SK-N-SH (cell line): ENCODE measurements at regions not wholly inside any gene's neighbourhood (a gene's known extent, or its start where the extent isn't known, plus 50 kb on each side); places are given as distances from the start of the nearest gene placed in this dataset.

ENCODE experiments used
- CTCF ChIA-PET: fragments of 300-600, 350-600 bp; formaldehyde crosslinking; extraction: SDS; loops from one replicate; lab custom pipeline; 2021; lab: Yijun Ruan, JAX
- POLR2A ChIA-PET: fragments of 350-600 bp; sonication (Branson Sonifier 250); formaldehyde crosslinking; extraction: SDS; loops from one replicate; lab custom pipeline; 2020; ENCODE audit warnings: antibody characterized with exemption, inconsistent platforms; lab: Yijun Ruan, JAX
- DNase-seq: peaks from one replicate; pipeline ENCODE4 v3.0.0; 2012
- H2AFZ ChIP-seq: fragments of 200-600 bp; sonication (generic); 2 replicates; pipeline ENCODE4 v1.8.1; 2016; ENCODE audit warnings: antibody characterized with exemption, mild to moderate bottlenecking, low read depth
- H3F3A ChIP-seq: fragments of 200-600 bp; sonication (generic); replicated peaks from 2 replicates; pipeline ENCODE3; 2016; ENCODE audit warnings: antibody characterized with exemption, mild to moderate bottlenecking; ENCODE audit not compliant: insufficient read depth
- H3K27ac ChIP-seq, 2 experiments: fragments of 200-500 bp in 1 of 2; fragments of 200-600 bp in 1 of 2; sonication (Bioruptor generic) in 1 of 2; sonication (generic), shearing (Covaris generic) in 1 of 2; 2 replicates each; pipeline versions ENCODE4 v1.5.1 to v1.6.1; 2014 to 2016; ENCODE audit warnings: low read depth in 2 of 2, inconsistent platforms in 1 of 2, low read length in 1 of 2, mild to moderate bottlenecking in 1 of 2, mixed read lengths in 1 of 2
- H3K27me3 ChIP-seq: fragments of 200-600 bp; sonication (generic), shearing (Covaris generic); 2 replicates; pipeline ENCODE4 v1.6.1; 2016; ENCODE audit warnings: mixed run types; ENCODE audit not compliant: insufficient read depth
- H3K36me3 ChIP-seq, 2 experiments: fragments of 200-500 bp in 1 of 2; fragments of 200-600 bp in 1 of 2; sonication (Bioruptor generic) in 1 of 2; sonication (generic) in 1 of 2; replicated peaks in 1 of 2; 2 replicates each; pipeline versions ENCODE3 to v1.5.1; 2014 to 2016; ENCODE audit warnings: low read length in 1 of 2, mild to moderate bottlenecking in 1 of 2; ENCODE audit not compliant: insufficient read depth in 2 of 2, control insufficient read depth in 1 of 2
- H3K4me1 ChIP-seq, 2 experiments: fragments of 200-500 bp in 1 of 2; fragments of 200-600 bp in 1 of 2; sonication (Bioruptor generic) in 1 of 2; sonication (generic), shearing (Covaris generic) in 1 of 2; 2 replicates each; pipeline versions ENCODE4 v1.5.1 to v1.6.1; 2014 to 2016; ENCODE audit warnings: low read depth in 1 of 2, low read length in 1 of 2, mixed run types in 1 of 2; ENCODE audit not compliant: insufficient read depth in 2 of 2, control insufficient read depth in 1 of 2
- H3K4me2 ChIP-seq: fragments of 200-600 bp; sonication (generic), shearing (Covaris generic); 2 replicates; pipeline ENCODE4 v1.6.1; 2017; ENCODE audit warnings: mixed run types
- H3K4me3 ChIP-seq, 2 experiments: fragments of 200-500 bp in 1 of 2; fragments of 200-600 bp in 1 of 2; sonication (Bioruptor generic) in 1 of 2; sonication (generic), shearing (Covaris generic) in 1 of 2; 2 replicates each; pipeline versions ENCODE4 v1.5.1 to v1.8.1; 2014 to 2016; ENCODE audit warnings: low read depth in 2 of 2, inconsistent platforms in 1 of 2, low read length in 1 of 2, mild to moderate bottlenecking in 1 of 2, mixed read lengths in 1 of 2, moderate library complexity in 1 of 2
- H3K79me2 ChIP-seq: fragments of 200-600 bp; sonication (generic); 2 replicates; pipeline ENCODE4 v1.8.1; 2017; ENCODE audit warnings: mild to moderate bottlenecking; ENCODE audit not compliant: insufficient read depth
- H3K9ac ChIP-seq: fragments of 200-600 bp; sonication (generic); 2 replicates; pipeline ENCODE4 v1.6.1; 2017; ENCODE audit warnings: mixed run types
- H3K9me2 ChIP-seq: fragments of 200-600 bp; sonication (generic); 2 replicates; pipeline ENCODE4 v1.6.1; 2017; ENCODE audit warnings: mixed run types
- H3K9me3 ChIP-seq: fragments of 200-600 bp; sonication (generic); 2 replicates; pipeline ENCODE4 v1.6.1; 2017; ENCODE audit warnings: mixed run types, mild to moderate bottlenecking, moderate library complexity
- H4K20me1 ChIP-seq: fragments of 200-600 bp; sonication (generic); 2 replicates; pipeline ENCODE4 v1.6.1; 2017; ENCODE audit warnings: mild to moderate bottlenecking, mixed run types; ENCODE audit not compliant: insufficient read depth
- CHD2 ChIP-seq: fragments of 150-350 bp; IDR thresholded peaks from 2 replicates; pipeline ENCODE4 v1.6.1; 2018; ENCODE audit warnings: low read length; ENCODE audit not compliant: partially characterized antibody
- ELF1 ChIP-seq: IDR thresholded peaks from 2 replicates; pipeline ENCODE4 v1.4.0; 2012
- EZH2phosphoT487 ChIP-seq: fragments of 200-600 bp; sonication (generic); IDR thresholded peaks from 2 replicates; pipeline ENCODE4 v1.6.1; 2017; ENCODE audit warnings: low read depth, mixed run types, mild to moderate bottlenecking, antibody characterized with exemption, moderate library complexity, borderline replicate concordance
- GATA2 ChIP-seq: sonication (generic); formaldehyde crosslinking; IDR thresholded peaks from 2 replicates; pipeline ENCODE4 v1.5.0; 2020; ENCODE audit warnings: mild to moderate bottlenecking, missing genetic modification reagents
- IRF3 ChIP-seq: fragments of 150-350 bp; IDR thresholded peaks from 2 replicates; pipeline ENCODE4 v1.6.1; 2016; ENCODE audit warnings: mild to moderate bottlenecking, low read depth, low read length
- JUND ChIP-seq: IDR thresholded peaks from 2 replicates; pipeline ENCODE4 v1.4.0; 2012
- NRF1 ChIP-seq: IDR thresholded peaks from 2 replicates; pipeline ENCODE4 v1.6.1; 2012; ENCODE audit warnings: low read depth, mild to moderate bottlenecking, low read length
- POLR2AphosphoS5 ChIP-seq: IDR thresholded peaks from 2 replicates; pipeline ENCODE4 v1.6.1; 2012; ENCODE audit warnings: low read depth, low read length
- RCOR1 ChIP-seq: fragments of 150-350 bp; IDR thresholded peaks from 2 replicates; pipeline ENCODE4 v1.6.1; 2017; ENCODE audit warnings: antibody characterized with exemption, low read length
- REST ChIP-seq: IDR thresholded peaks from 2 replicates; pipeline ENCODE4 v1.6.1; 2012; ENCODE audit warnings: mild to moderate bottlenecking, low read depth, low read length, moderate library complexity
- RFX5 ChIP-seq: IDR thresholded peaks from 2 replicates; pipeline ENCODE4 v1.6.1; 2012; ENCODE audit warnings: mild to moderate bottlenecking, improper control_type of control experiment, low read length
- RXRA ChIP-seq: IDR thresholded peaks from 2 replicates; pipeline ENCODE4 v1.4.0; 2012; ENCODE audit warnings: low read depth, mild to moderate bottlenecking, borderline replicate concordance
- TAF1 ChIP-seq: IDR thresholded peaks from 2 replicates; pipeline ENCODE4 v1.6.1; 2012; ENCODE audit warnings: low read depth, mild to moderate bottlenecking, low read length, moderate library complexity, borderline replicate concordance
- TEAD4 ChIP-seq: IDR thresholded peaks from 2 replicates; pipeline ENCODE4 v1.4.0; 2012; ENCODE audit warnings: mild to moderate bottlenecking, borderline replicate concordance; ENCODE audit not compliant: insufficient read depth
- WGBS: methylation state at CpG from one replicate; pipeline ENCODE4 v1.1.6; 2017; ENCODE audit warnings: low lambda C conversion rate; 5-methylcytosine and 5-hydroxymethylcytosine counted together
- TF ChIP-seq, protein P1 (sequence below): fragments of 200-600 bp; sonication (generic); IDR thresholded peaks from 2 replicates; pipeline ENCODE4 v1.6.1; 2017; ENCODE audit warnings: antibody characterized with exemption, mild to moderate bottlenecking, moderate library complexity
- TF ChIP-seq, protein P2 (sequence below): IDR thresholded peaks from 2 replicates; pipeline ENCODE4 v1.4.0; 2012; ENCODE audit warnings: low read depth, borderline replicate concordance
- TF ChIP-seq, protein P3 (sequence below): IDR thresholded peaks from 2 replicates; pipeline ENCODE4 v1.4.0; 2012; ENCODE audit warnings: low read depth, borderline replicate concordance
- TF ChIP-seq, protein P4 (sequence below): IDR thresholded peaks from 2 replicates; pipeline ENCODE4 v1.4.0; 2012; ENCODE audit warnings: low read depth

GRCh38 chr2:53095227-53095626, 672.4 kb upstream of the CHAC2 start:
- H3K79me2 ChIP-seq, result no peaks in the 10 kb centered on the region
- POLR2A ChIA-PET, result no interaction called here
- H3K27ac ChIP-seq, result no peak overlapping the region
- no peaks in the 10 kb centered on the region for H3K4me1 ChIP-seq
- no peaks in the 10 kb centered on the region for H3K36me3 ChIP-seq
- H3K9me3 ChIP-seq, result no peaks in the 10 kb centered on the region
- H3K4me3 ChIP-seq, result no peak overlapping the region
- no peak overlapping the region for H2AFZ ChIP-seq
- TF ChIP-seq RCOR1, result no peak
- TF ChIP-seq, all 33 proteins: peak for 0
- Histone ChIP-seq H4K20me1 (no peaks in the 10 kb centered on the region), H3K9me2 (no peaks in the 10 kb centered on the region), H3K4me2 (no peak overlapping the region), H3F3A (no peaks in the 10 kb centered on the region), H3K27me3 (no peaks in the 10 kb centered on the region; the same call in 1 of the 2 replicates), H3K9ac (no peak overlapping the region)
- CTCF ChIA-PET, result no interaction called here
- WGBS, result 14% methylated on average over 1 of the region's 1 CpG
- no peak for DNase-seq

DNA sequence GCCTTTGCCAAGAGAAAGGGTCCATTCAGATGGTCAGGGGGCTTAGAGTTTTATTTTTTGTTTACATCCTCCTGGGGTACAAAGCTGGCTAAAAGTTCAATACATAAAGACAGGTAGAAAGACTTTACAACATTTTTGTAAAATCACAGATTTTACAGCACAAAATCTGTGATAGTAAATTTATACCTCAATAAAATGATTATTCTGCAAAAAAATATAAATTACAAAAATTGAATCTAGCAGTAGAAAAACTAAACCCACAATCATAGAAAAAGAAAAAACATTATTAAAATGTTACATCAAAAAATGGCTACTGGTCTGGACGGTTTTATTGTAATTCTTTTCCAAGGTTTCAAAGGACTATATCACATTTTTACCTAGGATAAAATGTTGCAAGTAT, 674.2 kb upstream of the CHAC2 start:
- DNase-seq, result no peak
- no peaks in the 10 kb centered on the region for H3F3A ChIP-seq
- TF ChIP-seq, protein P1, sequence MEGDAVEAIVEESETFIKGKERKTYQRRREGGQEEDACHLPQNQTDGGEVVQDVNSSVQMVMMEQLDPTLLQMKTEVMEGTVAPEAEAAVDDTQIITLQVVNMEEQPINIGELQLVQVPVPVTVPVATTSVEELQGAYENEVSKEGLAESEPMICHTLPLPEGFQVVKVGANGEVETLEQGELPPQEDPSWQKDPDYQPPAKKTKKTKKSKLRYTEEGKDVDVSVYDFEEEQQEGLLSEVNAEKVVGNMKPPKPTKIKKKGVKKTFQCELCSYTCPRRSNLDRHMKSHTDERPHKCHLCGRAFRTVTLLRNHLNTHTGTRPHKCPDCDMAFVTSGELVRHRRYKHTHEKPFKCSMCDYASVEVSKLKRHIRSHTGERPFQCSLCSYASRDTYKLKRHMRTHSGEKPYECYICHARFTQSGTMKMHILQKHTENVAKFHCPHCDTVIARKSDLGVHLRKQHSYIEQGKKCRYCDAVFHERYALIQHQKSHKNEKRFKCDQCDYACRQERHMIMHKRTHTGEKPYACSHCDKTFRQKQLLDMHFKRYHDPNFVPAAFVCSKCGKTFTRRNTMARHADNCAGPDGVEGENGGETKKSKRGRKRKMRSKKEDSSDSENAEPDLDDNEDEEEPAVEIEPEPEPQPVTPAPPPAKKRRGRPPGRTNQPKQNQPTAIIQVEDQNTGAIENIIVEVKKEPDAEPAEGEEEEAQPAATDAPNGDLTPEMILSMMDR, result no peak
- TF ChIP-seq, protein P2, sequence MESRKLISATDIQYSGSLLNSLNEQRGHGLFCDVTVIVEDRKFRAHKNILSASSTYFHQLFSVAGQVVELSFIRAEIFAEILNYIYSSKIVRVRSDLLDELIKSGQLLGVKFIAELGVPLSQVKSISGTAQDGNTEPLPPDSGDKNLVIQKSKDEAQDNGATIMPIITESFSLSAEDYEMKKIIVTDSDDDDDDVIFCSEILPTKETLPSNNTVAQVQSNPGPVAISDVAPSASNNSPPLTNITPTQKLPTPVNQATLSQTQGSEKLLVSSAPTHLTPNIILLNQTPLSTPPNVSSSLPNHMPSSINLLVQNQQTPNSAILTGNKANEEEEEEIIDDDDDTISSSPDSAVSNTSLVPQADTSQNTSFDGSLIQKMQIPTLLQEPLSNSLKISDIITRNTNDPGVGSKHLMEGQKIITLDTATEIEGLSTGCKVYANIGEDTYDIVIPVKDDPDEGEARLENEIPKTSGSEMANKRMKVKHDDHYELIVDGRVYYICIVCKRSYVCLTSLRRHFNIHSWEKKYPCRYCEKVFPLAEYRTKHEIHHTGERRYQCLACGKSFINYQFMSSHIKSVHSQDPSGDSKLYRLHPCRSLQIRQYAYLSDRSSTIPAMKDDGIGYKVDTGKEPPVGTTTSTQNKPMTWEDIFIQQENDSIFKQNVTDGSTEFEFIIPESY, result no peak
- TF ChIP-seq GATA2 (CRISPR knock-in tag), result no peak
- no peak for TF ChIP-seq TAF1
- TF ChIP-seq, protein P3, sequence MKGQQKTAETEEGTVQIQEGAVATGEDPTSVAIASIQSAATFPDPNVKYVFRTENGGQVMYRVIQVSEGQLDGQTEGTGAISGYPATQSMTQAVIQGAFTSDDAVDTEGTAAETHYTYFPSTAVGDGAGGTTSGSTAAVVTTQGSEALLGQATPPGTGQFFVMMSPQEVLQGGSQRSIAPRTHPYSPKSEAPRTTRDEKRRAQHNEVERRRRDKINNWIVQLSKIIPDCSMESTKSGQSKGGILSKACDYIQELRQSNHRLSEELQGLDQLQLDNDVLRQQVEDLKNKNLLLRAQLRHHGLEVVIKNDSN, result no peak
- TF ChIP-seq NRF1, result no peak
- TF ChIP-seq, protein P4, sequence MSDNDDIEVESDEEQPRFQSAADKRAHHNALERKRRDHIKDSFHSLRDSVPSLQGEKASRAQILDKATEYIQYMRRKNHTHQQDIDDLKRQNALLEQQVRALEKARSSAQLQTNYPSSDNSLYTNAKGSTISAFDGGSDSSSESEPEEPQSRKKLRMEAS, result no peak
- TF ChIP-seq RCOR1, result no peak
- TF ChIP-seq RXRA, result no peak
- no peak for TF ChIP-seq JUND
- TF ChIP-seq REST, result no peak
- TF ChIP-seq EZH2phosphoT487, result no peak
- TF ChIP-seq IRF3, result no peak
- TF ChIP-seq CHD2, result no peak
- TF ChIP-seq ELF1, result no peak
- TF ChIP-seq POLR2AphosphoS5, result no peak
- TF ChIP-seq RFX5, result no peak
- no peak for TF ChIP-seq TEAD4
- no peak overlapping the region for H3K4me3 ChIP-seq
- H3K4me2 ChIP-seq, result no peak overlapping the region
- no peaks in the 10 kb centered on the region; the same call in 1 of the 2 replicates for H3K27me3 ChIP-seq
- no peak overlapping the region for H3K27ac ChIP-seq
- no peaks in the 10 kb centered on the region for H3K9me3 ChIP-seq
- no peaks in the 10 kb centered on the region for H3K79me2 ChIP-seq
- no peaks in the 10 kb centered on the region for H3K4me1 ChIP-seq
- CTCF ChIA-PET, result no interaction called here
- WGBS, result 12% methylated on average over 1 of the region's 1 CpG
- no peak overlapping the region for H2AFZ ChIP-seq
- no peaks in the 10 kb centered on the region for H4K20me1 ChIP-seq
- POLR2A ChIA-PET, result no interaction called here
- H3K9me2 ChIP-seq, result no peaks in the 10 kb centered on the region
- no peak overlapping the region for H3K9ac ChIP-seq
- H3K36me3 ChIP-seq, result no peaks in the 10 kb centered on the region
